ENCODE measurements at regions not wholly inside any gene's neighbourhood (a gene's known extent, or its start where the extent isn't known, plus 50 kb on each side); places are given as distances from the start of the nearest gene placed in this dataset.

- TF ChIP-seq, protein P1, sequence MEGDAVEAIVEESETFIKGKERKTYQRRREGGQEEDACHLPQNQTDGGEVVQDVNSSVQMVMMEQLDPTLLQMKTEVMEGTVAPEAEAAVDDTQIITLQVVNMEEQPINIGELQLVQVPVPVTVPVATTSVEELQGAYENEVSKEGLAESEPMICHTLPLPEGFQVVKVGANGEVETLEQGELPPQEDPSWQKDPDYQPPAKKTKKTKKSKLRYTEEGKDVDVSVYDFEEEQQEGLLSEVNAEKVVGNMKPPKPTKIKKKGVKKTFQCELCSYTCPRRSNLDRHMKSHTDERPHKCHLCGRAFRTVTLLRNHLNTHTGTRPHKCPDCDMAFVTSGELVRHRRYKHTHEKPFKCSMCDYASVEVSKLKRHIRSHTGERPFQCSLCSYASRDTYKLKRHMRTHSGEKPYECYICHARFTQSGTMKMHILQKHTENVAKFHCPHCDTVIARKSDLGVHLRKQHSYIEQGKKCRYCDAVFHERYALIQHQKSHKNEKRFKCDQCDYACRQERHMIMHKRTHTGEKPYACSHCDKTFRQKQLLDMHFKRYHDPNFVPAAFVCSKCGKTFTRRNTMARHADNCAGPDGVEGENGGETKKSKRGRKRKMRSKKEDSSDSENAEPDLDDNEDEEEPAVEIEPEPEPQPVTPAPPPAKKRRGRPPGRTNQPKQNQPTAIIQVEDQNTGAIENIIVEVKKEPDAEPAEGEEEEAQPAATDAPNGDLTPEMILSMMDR (IDR thresholded peaks at IDR 0.05): no peak
- TF ChIP-seq POLR2A (IDR thresholded peaks at IDR 0.05): no peak
Measured at GRCh38 chr4:34845926-34846325, 1398.4 kb downstream of the ARAP2 start.

All from adrenal gland (tissue), 5 donors.